ENCODE measurements at regions not wholly inside any gene's neighbourhood (a gene's known extent, or its start where the extent isn't known, plus 50 kb on each side); places are given as distances from the start of the nearest gene placed in this dataset.

DNA sequence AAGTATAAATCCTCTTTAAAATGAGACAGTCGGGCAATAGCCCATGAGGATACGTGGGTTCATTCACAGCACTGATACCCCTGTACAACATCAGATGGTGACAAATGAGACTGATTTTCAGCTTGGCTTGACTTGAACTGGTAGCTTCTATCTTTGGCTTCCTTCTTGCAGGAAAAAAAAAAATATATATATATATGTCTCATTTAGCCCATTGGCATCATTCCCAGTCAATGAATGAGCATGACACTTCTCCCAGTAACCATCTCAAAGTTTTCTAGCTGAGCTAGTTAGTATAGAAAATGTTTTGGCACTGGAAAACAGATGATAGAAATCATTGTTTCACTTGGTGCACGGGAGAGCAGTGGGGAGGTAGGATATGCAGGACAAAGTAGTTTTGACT is 222.5 kb upstream of the TAS2R1 start:
- H3K36me3 ChIP-seq (ENCODE audit: control insufficient read depth, insufficient read depth, low read length, severe bottlenecking), result no peaks in the 10 kb centered on the region
- H3K4me1 ChIP-seq (ENCODE audit: control insufficient read depth, insufficient read depth, low read length), result no peaks in the 10 kb centered on the region
- no peak overlapping the region for H3K4me3 ChIP-seq (ENCODE audit: low read length)
- no peak overlapping the region for H3K9ac ChIP-seq (ENCODE audit: low read length)
- peaks cover 12% of the 10 kb centered on the region for H3K9me3 ChIP-seq (ENCODE audit: control insufficient read depth, low read length)
- H3K27me3 ChIP-seq (replicated peaks; ENCODE audit: control insufficient read depth, insufficient read depth, low read length), result no peaks in the 10 kb centered on the region
- DNase-seq (ENCODE audit: low read depth), result peak; percentile 14

DNA sequence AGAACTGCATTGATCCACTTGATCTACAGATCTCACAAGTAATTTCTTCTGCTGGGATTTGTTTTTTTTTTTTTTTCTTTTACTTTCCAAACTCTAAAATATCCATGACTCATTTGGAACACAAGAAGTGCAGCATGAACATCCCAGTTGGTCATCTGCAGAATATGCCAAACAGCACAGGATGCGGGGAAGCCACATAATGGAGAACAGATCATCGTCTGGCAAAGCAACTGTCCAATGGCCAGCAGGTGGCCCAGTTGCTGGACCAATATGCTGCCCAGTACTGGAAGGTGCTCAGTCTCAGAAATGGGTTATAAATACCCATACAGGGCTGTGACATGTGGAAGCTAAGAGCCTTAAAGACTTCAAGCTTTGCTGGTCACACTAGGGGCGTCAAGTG is 221.3 kb upstream of the TAS2R1 start:
- Histone ChIP-seq H3K4me1 (ENCODE audit: control insufficient read depth, insufficient read depth, low read length) (no peaks in the 10 kb centered on the region), H3K27me3 (replicated peaks; ENCODE audit: control insufficient read depth, insufficient read depth, low read length) (no peaks in the 10 kb centered on the region), H3K4me3 (ENCODE audit: low read length) (no peak overlapping the region), H3K9ac (ENCODE audit: low read length) (no peak overlapping the region), H3K36me3 (ENCODE audit: control insufficient read depth, insufficient read depth, low read length, severe bottlenecking) (no peaks in the 10 kb centered on the region), H3K9me3 (ENCODE audit: control insufficient read depth, low read length) (peaks cover 4% of the 10 kb centered on the region)
- peak; percentile 62 for DNase-seq (ENCODE audit: low read depth)

- H3K4me3 ChIP-seq (ENCODE audit: low read length), result no peak overlapping the region
- no peaks in the 10 kb centered on the region for H3K9me3 ChIP-seq (ENCODE audit: control insufficient read depth, low read length)
- no peaks in the 10 kb centered on the region for H3K4me1 ChIP-seq (ENCODE audit: control insufficient read depth, insufficient read depth, low read length)
- no peaks in the 10 kb centered on the region for H3K27me3 ChIP-seq (replicated peaks; ENCODE audit: control insufficient read depth, insufficient read depth, low read length)
- H3K9ac ChIP-seq (ENCODE audit: low read length), result no peak overlapping the region
- H3K36me3 ChIP-seq (ENCODE audit: control insufficient read depth, insufficient read depth, low read length, severe bottlenecking), result no peaks in the 10 kb centered on the region
- no peak for DNase-seq (ENCODE audit: low read depth)
Observed at GRCh38 chr5:9850456-9850855, 220.3 kb upstream of the TAS2R1 start.

GRCh38 chr5:9847631-9848030 is 217.5 kb upstream of the TAS2R1 start:
- Histone ChIP-seq H3K4me3 (ENCODE audit: low read length) (no peak overlapping the region), H3K4me1 (ENCODE audit: control insufficient read depth, insufficient read depth, low read length) (no peaks in the 10 kb centered on the region), H3K36me3 (ENCODE audit: control insufficient read depth, insufficient read depth, low read length, severe bottlenecking) (no peaks in the 10 kb centered on the region), H3K27me3 (replicated peaks; ENCODE audit: control insufficient read depth, insufficient read depth, low read length) (no peaks in the 10 kb centered on the region), H3K9me3 (ENCODE audit: control insufficient read depth, low read length) (no peaks in the 10 kb centered on the region), H3K9ac (ENCODE audit: low read length) (no peak overlapping the region)
- no peak for DNase-seq (ENCODE audit: low read depth)

DNA sequence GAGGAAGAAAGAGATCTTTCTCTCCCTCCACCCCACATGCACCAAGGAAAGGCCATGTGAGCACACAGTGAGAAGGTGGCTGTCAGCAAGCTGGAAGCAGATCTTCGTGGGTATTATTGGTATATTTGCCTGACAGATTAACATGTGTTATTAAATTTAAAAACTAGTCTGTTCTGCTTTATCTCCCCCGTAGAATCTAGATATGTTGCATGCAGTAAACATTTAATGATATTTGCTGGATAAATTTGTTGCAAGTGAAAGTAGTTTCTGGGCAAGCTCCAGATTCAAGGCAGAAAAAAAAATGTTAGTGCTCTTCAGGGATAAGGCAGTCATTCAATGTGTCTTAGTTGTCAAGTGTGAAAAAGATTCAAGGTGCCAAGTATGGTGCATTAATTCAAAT is 215.0 kb upstream of the TAS2R1 start:
- peaks cover 14% of the 10 kb centered on the region for H3K9me3 ChIP-seq (ENCODE audit: control insufficient read depth, low read length)
- H3K4me1 ChIP-seq (ENCODE audit: control insufficient read depth, insufficient read depth, low read length), result no peaks in the 10 kb centered on the region
- no peak overlapping the region for H3K4me3 ChIP-seq (ENCODE audit: low read length)
- no peaks in the 10 kb centered on the region for H3K36me3 ChIP-seq (ENCODE audit: control insufficient read depth, insufficient read depth, low read length, severe bottlenecking)
- no peaks in the 10 kb centered on the region for H3K27me3 ChIP-seq (replicated peaks; ENCODE audit: control insufficient read depth, insufficient read depth, low read length)
- DNase-seq (ENCODE audit: low read depth), result no peak
- H3K9ac ChIP-seq (ENCODE audit: low read length), result no peak overlapping the region

DNA sequence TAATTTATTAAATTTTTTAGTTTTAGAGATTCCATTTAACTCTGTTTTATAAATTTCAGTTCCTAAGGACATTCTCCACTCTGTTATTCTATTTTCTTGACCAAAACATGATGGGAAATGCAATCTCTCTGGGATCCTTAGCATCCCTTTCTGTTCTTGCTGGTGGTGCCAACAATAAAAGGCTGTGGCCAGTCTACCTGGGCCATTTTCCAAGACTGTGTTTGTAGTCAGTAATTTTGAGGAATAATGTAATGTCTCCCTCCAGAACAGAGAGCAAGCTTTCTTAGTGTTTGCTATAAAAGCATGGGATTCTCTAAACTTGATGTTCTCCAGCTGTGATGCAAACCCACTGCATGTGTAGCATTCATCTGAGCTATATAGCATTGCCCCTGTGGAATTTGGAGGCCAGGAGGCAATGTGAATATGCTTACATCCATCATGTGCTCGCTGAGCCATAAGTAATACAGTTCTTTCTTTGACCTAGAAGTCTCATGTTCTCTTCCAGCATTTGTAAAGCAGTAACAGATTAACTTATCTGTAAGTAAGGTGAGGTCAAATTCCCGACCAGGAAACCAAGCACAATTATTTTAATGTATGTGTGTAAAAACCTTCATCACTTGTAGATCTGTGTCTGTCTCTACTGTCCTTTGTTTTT is 211.5 kb upstream of the TAS2R1 start:
- Histone ChIP-seq H3K4me1 (ENCODE audit: control insufficient read depth, insufficient read depth, low read length) (no peaks in the 10 kb centered on the region), H3K4me3 (ENCODE audit: low read length) (no peak overlapping the region), H3K27me3 (replicated peaks; ENCODE audit: control insufficient read depth, insufficient read depth, low read length) (peaks cover 16% of the 10 kb centered on the region), H3K9me3 (ENCODE audit: control insufficient read depth, low read length) (peaks cover 18% of the 10 kb centered on the region), H3K36me3 (ENCODE audit: control insufficient read depth, insufficient read depth, low read length, severe bottlenecking) (no peaks in the 10 kb centered on the region), H3K9ac (ENCODE audit: low read length) (no peak overlapping the region)
- no peak for DNase-seq (ENCODE audit: low read depth)

GRCh38 chr5:9838916-9839315 is 208.8 kb upstream of the TAS2R1 start:
- DNase-seq (ENCODE audit: low read depth), result no peak
- H3K4me1 ChIP-seq (ENCODE audit: control insufficient read depth, insufficient read depth, low read length), result no peaks in the 10 kb centered on the region
- no peaks in the 10 kb centered on the region for H3K36me3 ChIP-seq (ENCODE audit: control insufficient read depth, insufficient read depth, low read length, severe bottlenecking)
- peaks cover 28% of the 10 kb centered on the region for H3K27me3 ChIP-seq (replicated peaks; ENCODE audit: control insufficient read depth, insufficient read depth, low read length)
- H3K9ac ChIP-seq (ENCODE audit: low read length), result no peak overlapping the region
- H3K4me3 ChIP-seq (ENCODE audit: low read length), result no peak overlapping the region
- H3K9me3 ChIP-seq (ENCODE audit: control insufficient read depth, low read length), result peaks cover 18% of the 10 kb centered on the region

DNA sequence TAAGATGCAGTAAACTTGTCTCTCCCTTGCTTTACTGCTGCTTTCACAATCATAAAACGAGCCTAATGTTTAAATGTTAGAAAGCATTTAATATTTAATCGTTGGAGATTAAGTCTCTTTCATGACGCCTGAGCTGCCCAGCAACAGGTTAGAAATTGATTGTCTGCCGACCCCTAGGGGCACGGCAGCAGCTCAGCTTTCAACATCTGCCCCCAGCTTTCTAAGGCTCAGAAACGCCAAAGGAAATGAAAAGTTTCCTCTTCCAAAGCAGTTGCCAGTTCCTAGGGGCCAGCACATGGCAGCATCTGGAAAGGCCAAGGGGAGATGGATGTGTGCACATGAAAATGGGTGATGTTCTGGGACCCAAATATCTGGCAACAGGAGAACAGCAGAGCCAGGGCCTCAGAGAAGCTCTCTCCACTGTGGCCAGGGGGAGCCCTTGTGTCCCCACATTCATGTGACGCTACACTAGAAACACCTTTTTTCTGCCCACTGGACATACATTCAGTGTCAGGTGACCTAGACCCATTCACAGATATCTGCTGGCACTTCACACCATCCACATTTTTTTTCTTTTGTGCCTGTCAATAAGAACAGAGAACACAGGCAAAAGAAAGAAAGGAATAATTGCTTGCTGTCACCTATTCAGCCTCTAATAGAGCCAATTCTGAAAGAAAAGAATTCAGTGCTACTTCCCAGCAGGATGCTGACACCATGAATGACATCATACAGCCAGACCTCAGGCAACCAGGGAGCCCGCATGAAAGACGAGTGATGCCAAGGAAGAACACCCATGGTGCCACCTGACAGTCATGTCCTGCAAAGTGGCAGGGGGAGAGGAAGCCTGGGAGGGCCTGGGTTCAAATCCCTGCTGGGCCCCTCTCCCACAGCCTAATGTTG is 205.0 kb upstream of the TAS2R1 start:
- Histone ChIP-seq H3K9ac (ENCODE audit: low read length) (no peak overlapping the region), H3K4me1 (ENCODE audit: control insufficient read depth, insufficient read depth, low read length) (no peaks in the 10 kb centered on the region), H3K4me3 (ENCODE audit: low read length) (no peak overlapping the region), H3K9me3 (ENCODE audit: control insufficient read depth, low read length) (peaks cover 3% of the 10 kb centered on the region), H3K36me3 (ENCODE audit: control insufficient read depth, insufficient read depth, low read length, severe bottlenecking) (no peaks in the 10 kb centered on the region), H3K27me3 (replicated peaks; ENCODE audit: control insufficient read depth, insufficient read depth, low read length) (peaks cover 28% of the 10 kb centered on the region)
- DNase-seq (ENCODE audit: low read depth), result no peak

GRCh38 chr5:9833871-9834270 is 203.7 kb upstream of the TAS2R1 start:
- H3K4me3 ChIP-seq (ENCODE audit: low read length), result no peak overlapping the region
- no peaks in the 10 kb centered on the region for H3K4me1 ChIP-seq (ENCODE audit: control insufficient read depth, insufficient read depth, low read length)
- H3K9me3 ChIP-seq (ENCODE audit: control insufficient read depth, low read length), result no peaks in the 10 kb centered on the region
- no peaks in the 10 kb centered on the region for H3K36me3 ChIP-seq (ENCODE audit: control insufficient read depth, insufficient read depth, low read length, severe bottlenecking)
- H3K27me3 ChIP-seq (replicated peaks; ENCODE audit: control insufficient read depth, insufficient read depth, low read length), result peaks cover 25% of the 10 kb centered on the region
- DNase-seq (ENCODE audit: low read depth), result no peak
- H3K9ac ChIP-seq (ENCODE audit: low read length), result no peak overlapping the region

- no peaks in the 10 kb centered on the region for H3K4me1 ChIP-seq (ENCODE audit: control insufficient read depth, insufficient read depth, low read length)
- no peak overlapping the region for H3K9ac ChIP-seq (ENCODE audit: low read length)
- H3K9me3 ChIP-seq (ENCODE audit: control insufficient read depth, low read length), result no peaks in the 10 kb centered on the region
- peaks cover 24% of the 10 kb centered on the region for H3K27me3 ChIP-seq (replicated peaks; ENCODE audit: control insufficient read depth, insufficient read depth, low read length)
- DNase-seq (ENCODE audit: low read depth), result no peak
- H3K4me3 ChIP-seq (ENCODE audit: low read length), result no peak overlapping the region
- H3K36me3 ChIP-seq (ENCODE audit: control insufficient read depth, insufficient read depth, low read length, severe bottlenecking), result no peaks in the 10 kb centered on the region
Observed at GRCh38 chr5:9832921-9833320, 202.8 kb upstream of the TAS2R1 start.

DNA sequence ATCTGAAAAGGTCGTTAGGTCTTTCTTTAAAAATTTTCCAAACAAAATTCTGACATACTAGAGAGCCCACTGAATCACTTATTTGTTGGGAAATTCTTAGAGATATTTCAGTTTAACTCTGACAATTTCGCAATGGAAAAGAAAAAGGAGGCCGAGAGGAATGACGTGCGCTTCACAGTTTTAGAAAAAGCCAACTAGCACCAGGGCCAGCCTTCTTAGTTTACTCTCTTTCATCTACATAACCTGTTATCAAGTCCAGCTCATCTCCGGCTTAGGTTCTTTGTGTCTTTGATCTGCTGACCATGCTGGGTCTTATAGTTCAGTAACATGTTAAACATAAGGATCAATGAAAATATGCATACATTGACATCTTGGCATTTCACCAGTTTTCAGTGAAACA is 201.7 kb upstream of the TAS2R1 start:
- DNase-seq (ENCODE audit: low read depth), result peak; percentile 50
- no peak overlapping the region for H3K4me3 ChIP-seq (ENCODE audit: low read length)
- H3K36me3 ChIP-seq (ENCODE audit: control insufficient read depth, insufficient read depth, low read length, severe bottlenecking), result no peaks in the 10 kb centered on the region

More for the DNA sequence above, 201.7 kb upstream of the TAS2R1 start:
- H3K4me1 ChIP-seq (ENCODE audit: control insufficient read depth, insufficient read depth, low read length), result no peaks in the 10 kb centered on the region
- H3K9ac ChIP-seq (ENCODE audit: low read length), result no peak overlapping the region
- H3K27me3 ChIP-seq (replicated peaks; ENCODE audit: control insufficient read depth, insufficient read depth, low read length), result peaks cover 13% of the 10 kb centered on the region
- H3K9me3 ChIP-seq (ENCODE audit: control insufficient read depth, low read length), result no peaks in the 10 kb centered on the region
